Spleen (tissue), 7 donors: ENCODE measurements at regions not wholly inside any gene's neighbourhood (a gene's known extent, or its start where the extent isn't known, plus 50 kb on each side); places are given as distances from the start of the nearest gene placed in this dataset.

ENCODE experiments used
- CTCF ChIP-seq, 11 experiments: fragments of 200-600 bp in 7 of 11; fragments of 450-650 bp in 4 of 11; sonication (generic) in 4 of 11; IDR thresholded peaks in 8 of 11; conservative IDR thresholded peaks in 3 of 11; 1 replicate in 7 of 11; 2 replicates in 4 of 11; pipeline versions ENCODE4 v1.4.0 to v1.8.0; 2016 to 2021; ENCODE audit warnings: antibody characterized with exemption in 11 of 11, inconsistent platforms in 4 of 11, mild to moderate bottlenecking in 1 of 11
- POLR2A ChIP-seq, 3 donors: fragments of 450-650 bp; IDR thresholded peaks; one replicate each; pipeline ENCODE4 v1.5.1; 2017; ENCODE audit warnings: antibody characterized with exemption in 3 of 3, mild to moderate bottlenecking in 1 of 3
- POLR2AphosphoS5 ChIP-seq, 3 donors: sonication (generic); formaldehyde crosslinking; IDR thresholded peaks; one replicate each; pipeline ENCODE4 v1.5.1; 2017; ENCODE audit warnings: antibody characterized with exemption in 3 of 3
- donor health status: DM: no; HTN: no; CAD: no; lungs with moderate emphysema.
- donor health status: DM: no; HTN: no; CAD: no.
- donor health status: DM: no; HTN: no; CAD: no.

DNA sequence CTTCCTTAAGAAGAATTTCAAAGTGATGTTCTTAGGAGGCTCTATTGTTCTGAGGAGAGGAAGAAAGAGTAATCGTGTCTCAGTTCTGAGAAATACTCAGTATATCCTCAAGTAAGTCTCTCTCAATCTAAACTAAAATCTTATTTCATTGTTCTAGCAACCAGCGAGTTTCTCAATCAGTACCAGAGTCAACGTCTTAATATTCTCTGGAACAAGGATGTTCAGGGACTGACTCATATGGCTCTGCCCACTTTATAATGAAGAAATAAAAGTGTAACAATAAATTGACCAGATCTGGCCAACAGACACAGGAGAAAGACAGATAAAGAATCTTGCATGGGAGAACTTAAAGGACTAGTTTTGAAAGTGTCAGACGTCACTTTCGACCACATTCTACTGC, 469.8 kb upstream of the FLRT2 start:
- TF ChIP-seq CTCF (IDR thresholded peaks at IDR 0.05 in 8 of 11, conservative IDR thresholded peaks at IDR 0.05 in 3 of 11) (no peak), POLR2AphosphoS5 (IDR thresholded peaks at IDR 0.05) (no peak), POLR2A (IDR thresholded peaks at IDR 0.05) (no peak)
